ENCODE measurements at regions not wholly inside any gene's neighbourhood (a gene's known extent, or its start where the extent isn't known, plus 50 kb on each side); places are given as distances from the start of the nearest gene placed in this dataset.
A peak's percentile ranks its signal among the peaks of the same experiment; 100 is the strongest.

DNA sequence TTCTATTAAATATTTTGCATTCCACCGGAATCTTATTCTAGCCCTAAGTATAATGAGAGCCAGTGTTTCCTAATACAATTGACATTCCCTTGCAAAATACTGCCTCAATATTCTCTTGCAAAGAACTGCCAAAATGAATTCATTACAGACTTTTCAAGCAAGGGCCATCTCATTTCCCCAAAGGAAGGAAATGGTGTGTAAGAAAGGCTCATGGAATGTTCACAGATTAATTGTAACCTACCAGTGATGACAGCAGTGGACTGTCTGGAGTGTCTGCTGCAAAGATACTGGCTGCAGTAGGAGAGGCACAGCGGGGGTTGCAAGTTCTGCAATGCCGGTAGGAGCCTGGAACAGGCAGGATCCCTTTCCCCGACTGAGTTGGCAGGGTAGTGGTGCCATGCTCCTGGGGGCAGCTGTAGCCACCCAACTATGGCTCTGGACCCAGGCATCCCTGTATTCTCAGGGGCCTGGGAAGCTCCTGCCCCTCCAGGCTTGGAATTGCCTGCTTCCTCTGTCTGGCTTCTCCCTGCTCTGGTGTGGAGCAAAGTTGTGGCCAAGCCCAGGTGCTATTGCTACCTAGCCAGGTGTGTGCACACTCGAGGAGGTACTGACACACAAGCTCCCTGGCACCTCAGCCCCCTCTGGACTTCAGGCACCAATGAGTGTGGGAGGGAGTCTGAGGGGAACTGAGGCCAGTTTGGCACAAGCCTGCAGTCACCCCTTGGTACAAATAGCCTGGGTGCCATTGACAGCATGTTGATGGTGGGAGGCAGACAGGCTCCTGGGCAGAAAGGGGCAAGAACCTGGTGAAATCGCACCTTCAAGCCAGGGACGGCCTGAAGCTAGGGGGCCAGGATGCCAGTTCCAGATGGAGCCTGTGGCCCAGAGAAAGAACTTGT is 1371.0 kb downstream of the KCNT2 start:
- DNase-seq, result no peak
- Histone ChIP-seq H3K36me3 (ENCODE audit: control insufficient read depth, insufficient read depth, low read length) (no peaks in the 10 kb centered on the region), H3K4me1 (ENCODE audit: control insufficient read depth, insufficient read depth, low read length, poor library complexity, severe bottlenecking) (no peaks in the 10 kb centered on the region), H3K9me3 (ENCODE audit: control insufficient read depth, low read length) (no peaks in the 10 kb centered on the region), H3K4me3 (ENCODE audit: insufficient read depth, low read depth, low read length, poor library complexity, severe bottlenecking) (no peak overlapping the region), H3K27ac (ENCODE audit: insufficient read depth, low read length, poor library complexity, severe bottlenecking) (no peak overlapping the region), H3K27me3 (replicated peaks; ENCODE audit: control insufficient read depth, insufficient read depth, low read length, poor library complexity, severe bottlenecking) (no peaks in the 10 kb centered on the region)

DNA sequence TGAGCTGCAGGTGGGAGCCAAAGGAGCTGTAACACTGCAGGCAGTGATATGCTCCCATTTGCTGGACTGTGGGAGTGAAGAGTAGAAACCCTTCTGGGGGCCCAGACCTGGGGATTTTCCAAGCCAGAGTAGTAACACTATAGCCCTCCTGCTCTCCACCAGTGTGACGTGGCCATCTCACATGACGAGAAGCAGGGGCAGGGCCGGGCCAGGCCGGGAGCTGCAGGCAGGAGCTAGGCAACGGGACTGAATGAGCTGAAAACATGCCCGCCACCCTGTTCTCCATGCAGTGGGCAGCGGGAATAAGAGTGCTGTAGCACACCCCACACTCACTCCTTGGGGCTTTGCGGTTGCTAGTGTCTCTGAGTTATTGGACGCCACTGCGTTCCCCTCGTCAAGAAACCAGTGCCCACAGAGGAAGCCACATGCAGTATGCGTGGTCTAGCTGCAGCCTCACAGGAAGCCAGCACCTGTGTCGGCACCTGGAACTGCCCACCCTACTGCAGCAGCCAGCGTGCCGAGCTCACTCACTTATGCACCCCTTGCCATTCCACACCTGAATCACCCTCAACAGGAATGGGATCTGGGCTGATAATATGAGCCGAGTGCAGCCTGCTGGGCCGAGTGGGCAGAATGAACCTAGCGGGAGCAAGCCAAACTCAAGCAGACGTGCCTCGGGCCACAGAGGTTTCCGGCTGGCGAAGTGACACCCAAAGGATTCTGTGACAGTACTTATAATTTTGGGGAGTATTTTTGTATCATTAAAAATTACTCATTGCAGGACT is 1389.6 kb downstream of the KCNT2 start:
- no peaks in the 10 kb centered on the region for H3K9me3 ChIP-seq (ENCODE audit: control insufficient read depth, low read length)
- H3K36me3 ChIP-seq (ENCODE audit: control insufficient read depth, insufficient read depth, low read length), result no peaks in the 10 kb centered on the region
- no peak overlapping the region for H3K27ac ChIP-seq (ENCODE audit: insufficient read depth, low read length, poor library complexity, severe bottlenecking)
- H3K4me3 ChIP-seq (ENCODE audit: insufficient read depth, low read depth, low read length, poor library complexity, severe bottlenecking), result no peak overlapping the region
- DNase-seq, result no peak
- no peaks in the 10 kb centered on the region for H3K4me1 ChIP-seq (ENCODE audit: control insufficient read depth, insufficient read depth, low read length, poor library complexity, severe bottlenecking)
- no peaks in the 10 kb centered on the region for H3K27me3 ChIP-seq (replicated peaks; ENCODE audit: control insufficient read depth, insufficient read depth, low read length, poor library complexity, severe bottlenecking)

DNA sequence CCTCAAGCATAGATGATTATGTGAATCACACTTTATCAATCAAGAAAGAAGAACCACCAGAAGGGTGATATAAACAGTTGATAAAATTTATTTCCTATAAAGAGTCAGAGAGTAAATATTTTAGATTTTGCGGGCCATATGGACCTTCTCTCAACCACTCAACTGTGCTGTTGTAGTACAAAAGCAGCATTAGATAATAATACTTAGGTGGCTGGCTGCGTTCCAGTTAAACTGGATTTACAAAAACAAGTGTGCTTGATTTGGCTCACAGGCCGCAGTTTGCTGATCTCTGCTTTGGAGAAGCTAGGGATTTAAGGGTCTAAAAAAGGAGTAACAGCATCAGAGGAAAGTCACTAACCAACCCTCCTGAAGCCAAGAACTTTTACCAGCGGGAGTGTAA is 1406.0 kb downstream of the KCNT2 start:
- Histone ChIP-seq H3K9me3 (ENCODE audit: control insufficient read depth, low read length) (no peaks in the 10 kb centered on the region), H3K27ac (ENCODE audit: insufficient read depth, low read length, poor library complexity, severe bottlenecking) (no peak overlapping the region), H3K4me3 (ENCODE audit: insufficient read depth, low read depth, low read length, poor library complexity, severe bottlenecking) (no peak overlapping the region), H3K4me1 (ENCODE audit: control insufficient read depth, insufficient read depth, low read length, poor library complexity, severe bottlenecking) (peaks cover 2% of the 10 kb centered on the region), H3K36me3 (ENCODE audit: control insufficient read depth, insufficient read depth, low read length) (no peaks in the 10 kb centered on the region), H3K27me3 (replicated peaks; ENCODE audit: control insufficient read depth, insufficient read depth, low read length, poor library complexity, severe bottlenecking) (no peaks in the 10 kb centered on the region)
- DNase-seq, result no peak

DNA sequence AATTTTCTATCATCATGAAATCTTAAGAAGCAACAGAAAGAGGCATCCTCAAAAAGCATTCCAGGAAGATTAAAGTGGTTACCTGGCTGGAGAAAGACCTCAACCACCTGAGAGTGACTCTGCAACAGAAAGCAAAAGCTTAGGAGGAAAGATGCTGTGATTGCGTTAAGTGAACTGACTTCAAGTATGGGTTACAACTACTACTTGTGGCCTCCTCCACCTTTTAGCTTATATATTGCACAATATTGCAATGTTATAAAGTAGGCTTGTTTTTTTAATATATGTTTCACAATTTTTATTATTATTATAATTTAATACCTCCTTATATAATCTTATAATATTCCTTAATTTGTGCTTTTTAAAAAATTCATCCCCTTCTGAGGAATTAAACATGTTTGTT is 1407.5 kb downstream of the KCNT2 start:
- Histone ChIP-seq H3K4me1 (ENCODE audit: control insufficient read depth, insufficient read depth, low read length, poor library complexity, severe bottlenecking) (peaks cover 2% of the 10 kb centered on the region), H3K27me3 (replicated peaks; ENCODE audit: control insufficient read depth, insufficient read depth, low read length, poor library complexity, severe bottlenecking) (no peaks in the 10 kb centered on the region), H3K9me3 (ENCODE audit: control insufficient read depth, low read length) (no peaks in the 10 kb centered on the region), H3K36me3 (ENCODE audit: control insufficient read depth, insufficient read depth, low read length) (no peaks in the 10 kb centered on the region), H3K27ac (ENCODE audit: insufficient read depth, low read length, poor library complexity, severe bottlenecking) (no peak overlapping the region), H3K4me3 (ENCODE audit: insufficient read depth, low read depth, low read length, poor library complexity, severe bottlenecking) (no peak overlapping the region)
- no peak for DNase-seq

DNA sequence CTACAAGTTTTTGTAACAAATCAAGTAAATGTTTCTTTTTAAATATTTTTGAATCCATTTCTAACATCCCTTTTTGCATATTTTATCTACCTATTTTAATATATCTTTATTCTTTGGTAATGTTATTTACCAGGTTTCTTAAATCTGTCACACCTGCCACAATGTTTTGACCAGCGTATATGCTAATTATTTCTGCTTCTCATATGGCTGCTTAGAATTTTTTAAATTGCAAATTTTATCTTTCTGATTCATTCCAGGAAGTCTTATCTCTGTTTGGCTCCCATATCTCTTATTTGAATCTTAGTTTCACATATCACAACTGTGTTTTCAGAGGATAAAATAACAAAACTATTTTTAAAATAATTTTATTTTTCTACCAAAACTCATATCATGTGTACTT is 1411.1 kb downstream of the KCNT2 start:
- Histone ChIP-seq H3K36me3 (ENCODE audit: control insufficient read depth, insufficient read depth, low read length) (no peaks in the 10 kb centered on the region), H3K4me3 (ENCODE audit: insufficient read depth, low read depth, low read length, poor library complexity, severe bottlenecking) (no peak overlapping the region), H3K27ac (ENCODE audit: insufficient read depth, low read length, poor library complexity, severe bottlenecking) (no peak overlapping the region), H3K27me3 (replicated peaks; ENCODE audit: control insufficient read depth, insufficient read depth, low read length, poor library complexity, severe bottlenecking) (no peaks in the 10 kb centered on the region), H3K4me1 (ENCODE audit: control insufficient read depth, insufficient read depth, low read length, poor library complexity, severe bottlenecking) (peaks cover 2% of the 10 kb centered on the region), H3K9me3 (ENCODE audit: control insufficient read depth, low read length) (no peaks in the 10 kb centered on the region)
- DNase-seq, result no peak

DNA sequence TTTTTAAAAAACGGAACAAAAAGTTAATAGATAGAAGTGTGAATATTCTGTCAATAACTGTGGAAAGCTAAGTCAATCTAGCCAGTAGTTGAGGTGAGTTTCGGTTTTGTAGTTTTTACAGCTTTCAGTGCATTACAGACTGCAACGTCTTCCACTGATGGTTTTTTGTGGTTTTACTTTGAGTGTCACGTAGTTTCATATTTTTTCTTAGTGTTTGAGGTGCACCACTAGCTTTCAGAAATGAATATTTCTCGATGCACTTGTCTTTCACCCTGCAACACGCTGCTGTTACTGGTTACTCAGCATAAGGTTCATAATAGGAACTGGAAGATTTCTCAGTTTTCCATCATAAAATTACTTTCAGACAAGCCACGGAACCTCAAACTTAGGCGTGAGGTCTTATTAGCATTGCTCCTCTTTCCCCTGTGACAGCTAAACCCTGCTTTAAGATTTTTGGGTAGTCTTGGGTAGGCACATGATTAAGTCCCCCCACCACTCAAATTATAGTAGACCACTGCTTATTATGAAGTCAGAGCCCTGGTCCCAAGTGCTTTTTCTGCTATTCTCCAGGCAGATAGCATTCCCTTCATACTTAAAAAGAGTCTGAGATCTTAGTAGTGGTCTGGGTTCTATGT is 1412.7 kb downstream of the KCNT2 start:
- DNase-seq, result no peak
- no peaks in the 10 kb centered on the region for H3K36me3 ChIP-seq (ENCODE audit: control insufficient read depth, insufficient read depth, low read length)
- peaks cover 2% of the 10 kb centered on the region for H3K4me1 ChIP-seq (ENCODE audit: control insufficient read depth, insufficient read depth, low read length, poor library complexity, severe bottlenecking)
- peak overlapping the region; percentile 27 for H3K4me3 ChIP-seq (ENCODE audit: insufficient read depth, low read depth, low read length, poor library complexity, severe bottlenecking)
- no peak overlapping the region for H3K27ac ChIP-seq (ENCODE audit: insufficient read depth, low read length, poor library complexity, severe bottlenecking)
- H3K27me3 ChIP-seq (replicated peaks; ENCODE audit: control insufficient read depth, insufficient read depth, low read length, poor library complexity, severe bottlenecking), result no peaks in the 10 kb centered on the region
- H3K9me3 ChIP-seq (ENCODE audit: control insufficient read depth, low read length), result no peaks in the 10 kb centered on the region

DNA sequence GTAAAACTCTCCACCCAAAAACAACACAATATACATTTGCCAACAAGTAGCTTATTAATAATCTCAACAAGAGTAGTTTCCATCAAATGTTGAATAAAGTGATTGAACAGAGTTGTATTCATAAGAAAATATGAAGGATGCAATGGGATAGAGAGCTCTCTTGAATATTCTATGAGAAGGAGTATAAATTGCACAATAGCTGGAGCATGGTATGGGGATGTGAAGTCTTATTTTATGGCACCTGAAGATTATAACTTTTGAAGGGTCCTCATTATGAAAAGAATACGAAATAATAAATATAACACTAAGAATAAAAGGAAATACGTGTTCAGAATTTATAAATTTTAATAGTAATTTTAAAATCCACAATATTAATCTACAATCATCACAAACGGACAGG is 1415.1 kb downstream of the KCNT2 start:
- Histone ChIP-seq H3K27ac (ENCODE audit: insufficient read depth, low read length, poor library complexity, severe bottlenecking) (no peak overlapping the region), H3K4me1 (ENCODE audit: control insufficient read depth, insufficient read depth, low read length, poor library complexity, severe bottlenecking) (peaks cover 2% of the 10 kb centered on the region), H3K4me3 (ENCODE audit: insufficient read depth, low read depth, low read length, poor library complexity, severe bottlenecking) (no peak overlapping the region), H3K27me3 (replicated peaks; ENCODE audit: control insufficient read depth, insufficient read depth, low read length, poor library complexity, severe bottlenecking) (no peaks in the 10 kb centered on the region), H3K9me3 (ENCODE audit: control insufficient read depth, low read length) (no peaks in the 10 kb centered on the region), H3K36me3 (ENCODE audit: control insufficient read depth, insufficient read depth, low read length) (no peaks in the 10 kb centered on the region)
- no peak for DNase-seq

DNA sequence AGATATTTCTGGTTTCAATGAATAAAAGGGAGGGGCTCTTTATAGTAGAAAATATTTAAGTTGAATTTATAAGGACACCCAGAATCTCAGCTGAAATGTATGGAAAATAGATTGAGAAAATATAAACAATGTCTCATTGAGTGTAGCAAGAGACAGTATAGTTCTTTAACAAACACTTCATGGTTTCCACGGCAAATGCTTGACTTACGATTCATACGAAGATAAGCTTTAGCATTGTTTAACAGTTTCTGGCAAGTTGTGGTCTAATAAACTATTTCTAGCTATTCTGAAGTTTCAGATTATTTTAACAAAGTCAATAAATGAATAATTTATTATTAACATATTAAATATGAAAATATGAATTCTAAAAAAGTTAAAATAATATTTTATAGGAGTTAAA is 1419.4 kb downstream of the KCNT2 start:
- no peak for DNase-seq
- Histone ChIP-seq H3K27me3 (replicated peaks; ENCODE audit: control insufficient read depth, insufficient read depth, low read length, poor library complexity, severe bottlenecking) (no peaks in the 10 kb centered on the region), H3K4me1 (ENCODE audit: control insufficient read depth, insufficient read depth, low read length, poor library complexity, severe bottlenecking) (no peaks in the 10 kb centered on the region), H3K27ac (ENCODE audit: insufficient read depth, low read length, poor library complexity, severe bottlenecking) (no peak overlapping the region), H3K9me3 (ENCODE audit: control insufficient read depth, low read length) (no peaks in the 10 kb centered on the region), H3K36me3 (ENCODE audit: control insufficient read depth, insufficient read depth, low read length) (no peaks in the 10 kb centered on the region), H3K4me3 (ENCODE audit: insufficient read depth, low read depth, low read length, poor library complexity, severe bottlenecking) (no peak overlapping the region)

DNA sequence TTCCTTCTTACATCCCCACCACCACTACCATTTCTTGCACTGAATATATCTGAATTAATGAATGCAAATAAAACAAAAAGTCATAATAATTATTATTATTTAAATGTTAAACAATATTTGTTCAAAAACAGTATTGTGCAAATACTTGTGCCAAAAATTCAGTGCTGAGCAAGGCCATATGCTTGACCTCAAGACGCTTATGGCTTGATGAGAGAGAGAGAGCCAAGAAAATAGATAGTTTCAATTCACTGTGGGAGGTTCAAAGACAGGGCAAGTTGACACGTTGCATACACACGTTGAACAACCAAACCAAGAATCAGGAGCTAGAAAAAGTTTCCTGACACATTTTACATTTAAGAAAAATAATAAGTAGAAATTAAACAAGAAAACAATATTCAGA is 1421.7 kb downstream of the KCNT2 start:
- Histone ChIP-seq H3K27me3 (replicated peaks; ENCODE audit: control insufficient read depth, insufficient read depth, low read length, poor library complexity, severe bottlenecking) (no peaks in the 10 kb centered on the region), H3K27ac (ENCODE audit: insufficient read depth, low read length, poor library complexity, severe bottlenecking) (no peak overlapping the region), H3K4me1 (ENCODE audit: control insufficient read depth, insufficient read depth, low read length, poor library complexity, severe bottlenecking) (no peaks in the 10 kb centered on the region), H3K9me3 (ENCODE audit: control insufficient read depth, low read length) (no peaks in the 10 kb centered on the region), H3K4me3 (ENCODE audit: insufficient read depth, low read depth, low read length, poor library complexity, severe bottlenecking) (no peak overlapping the region), H3K36me3 (ENCODE audit: control insufficient read depth, insufficient read depth, low read length) (no peaks in the 10 kb centered on the region)
- no peak for DNase-seq

DNA sequence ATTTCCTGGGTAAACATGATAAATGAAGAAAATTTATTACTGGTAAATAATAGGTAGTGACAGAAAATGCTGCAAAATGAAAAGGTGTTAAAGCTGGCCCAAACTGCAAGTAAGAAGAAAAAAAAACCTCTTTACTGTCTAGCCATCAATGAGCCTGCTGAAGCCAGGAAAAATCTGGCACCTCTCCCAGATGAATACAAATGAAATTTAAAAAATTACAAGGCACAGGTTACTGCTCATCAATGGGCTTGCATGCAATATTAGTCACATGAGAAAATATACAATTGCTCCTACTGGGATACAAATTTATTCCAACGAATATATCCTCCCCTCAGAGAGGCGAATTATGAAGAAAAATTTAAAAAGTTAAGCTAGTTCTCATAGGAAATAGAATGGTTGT is 1422.5 kb downstream of the KCNT2 start:
- Histone ChIP-seq H3K36me3 (ENCODE audit: control insufficient read depth, insufficient read depth, low read length) (no peaks in the 10 kb centered on the region), H3K4me3 (ENCODE audit: insufficient read depth, low read depth, low read length, poor library complexity, severe bottlenecking) (no peak overlapping the region), H3K27me3 (replicated peaks; ENCODE audit: control insufficient read depth, insufficient read depth, low read length, poor library complexity, severe bottlenecking) (no peaks in the 10 kb centered on the region), H3K27ac (ENCODE audit: insufficient read depth, low read length, poor library complexity, severe bottlenecking) (no peak overlapping the region), H3K4me1 (ENCODE audit: control insufficient read depth, insufficient read depth, low read length, poor library complexity, severe bottlenecking) (no peaks in the 10 kb centered on the region), H3K9me3 (ENCODE audit: control insufficient read depth, low read length) (no peaks in the 10 kb centered on the region)
- DNase-seq, result no peak
